H9 (cell line): ENCODE measurements at regions not wholly inside any gene's neighbourhood (a gene's known extent, or its start where the extent isn't known, plus 50 kb on each side); places are given as distances from the start of the nearest gene placed in this dataset.

Source experiments
- DNase-seq: peaks from one replicate; pipeline ENCODE4 v3.0.0-alpha.2; 2017
- H2AFZ ChIP-seq: one replicate; pipeline ENCODE4 v1.6.1; 2013; ENCODE audit warnings: mild to moderate bottlenecking, low read length, control low read depth, moderate library complexity
- H2AK5ac ChIP-seq: 2 replicates; pipeline ENCODE4 v1.6.1; 2013; ENCODE audit warnings: low read length, control low read depth, mixed read lengths; ENCODE audit not compliant: insufficient read length
- H2BK120ac ChIP-seq: one replicate; pipeline ENCODE4 v1.6.1; 2013; ENCODE audit warnings: low read depth, mild to moderate bottlenecking, low read length, control low read depth, inconsistent platforms; ENCODE audit not compliant: poor library complexity, severe bottlenecking
- H2BK12ac ChIP-seq: 2 replicates; pipeline ENCODE4 v1.6.1; 2013; ENCODE audit warnings: low read length, control low read depth, mixed read lengths, low read depth; ENCODE audit not compliant: insufficient read length
- H2BK15ac ChIP-seq: 2 replicates; pipeline ENCODE4 v1.6.1; 2013; ENCODE audit warnings: low read depth, low read length, control low read depth
- H2BK20ac ChIP-seq: one replicate; pipeline ENCODE4 v1.6.1; 2013; ENCODE audit warnings: low read depth, mild to moderate bottlenecking, low read length, control low read depth, inconsistent platforms; ENCODE audit not compliant: poor library complexity, severe bottlenecking
- H2BK5ac ChIP-seq: 2 replicates; pipeline ENCODE4 v1.6.1; 2013; ENCODE audit warnings: low read length, control low read depth, mixed read lengths; ENCODE audit not compliant: insufficient read length
- H3K14ac ChIP-seq: 2 replicates; pipeline ENCODE4 v1.6.1; 2013; ENCODE audit warnings: low read length, control low read depth; ENCODE audit not compliant: insufficient read depth
- H3K18ac ChIP-seq: 2 replicates; pipeline ENCODE4 v1.6.1; 2013; ENCODE audit warnings: low read depth, mild to moderate bottlenecking, mixed read lengths, low read length, control low read depth; ENCODE audit not compliant: insufficient read length
- H3K23ac ChIP-seq: 2 replicates; pipeline ENCODE4 v1.6.1; 2013; ENCODE audit warnings: low read length, control low read depth, mixed read lengths, low read depth; ENCODE audit not compliant: insufficient read length
- H3K23me2 ChIP-seq: 2 replicates; pipeline ENCODE4 v1.6.1; 2013; ENCODE audit warnings: low read depth, mild to moderate bottlenecking, mixed read lengths, low read length, control low read depth; ENCODE audit not compliant: insufficient read length, poor library complexity, severe bottlenecking
- H3K27ac ChIP-seq: 2 replicates; pipeline ENCODE4 v1.5.1; 2013; ENCODE audit warnings: low read length, control low read depth, mixed read lengths, low read depth; ENCODE audit not compliant: insufficient read length
- H3K27me3 ChIP-seq: 2 replicates; pipeline ENCODE4 v1.6.1; 2013; ENCODE audit warnings: low read length, control low read depth, inconsistent platforms; ENCODE audit not compliant: insufficient read depth
- H3K4ac ChIP-seq: 2 replicates; pipeline ENCODE4 v1.6.1; 2013; ENCODE audit warnings: low read depth, mild to moderate bottlenecking, control low read depth, inconsistent platforms, low read length, moderate library complexity
- H3K4me1 ChIP-seq: 2 replicates; pipeline ENCODE4 v1.6.1; 2013; ENCODE audit warnings: low read length, control low read depth, inconsistent platforms; ENCODE audit not compliant: insufficient read depth
- H3K4me2 ChIP-seq: 2 replicates; pipeline ENCODE4 v1.6.1; 2013; ENCODE audit warnings: low read length, control low read depth, mixed read lengths; ENCODE audit not compliant: insufficient read length, insufficient read depth
- H3K56ac ChIP-seq: 2 replicates; pipeline ENCODE4 v1.6.1; 2013; ENCODE audit warnings: low read depth, mild to moderate bottlenecking, mixed read lengths, low read length, control low read depth; ENCODE audit not compliant: insufficient read length
- H3K79me1 ChIP-seq: 2 replicates; pipeline ENCODE4 v1.6.1; 2013; ENCODE audit warnings: low read depth, mild to moderate bottlenecking, moderate library complexity, low read length, control low read depth, inconsistent platforms; ENCODE audit not compliant: insufficient read depth, poor library complexity, severe bottlenecking
- H3K79me2 ChIP-seq: 2 replicates; pipeline ENCODE4 v1.6.1; 2013; ENCODE audit warnings: low read length, control low read depth, inconsistent platforms; ENCODE audit not compliant: insufficient read depth
- H3K9ac ChIP-seq: 2 replicates; pipeline ENCODE4 v1.6.1; 2013; ENCODE audit warnings: low read length, control low read depth, mixed read lengths; ENCODE audit not compliant: insufficient read length; ENCODE audit errors: extremely low read depth
- H3K9me3 ChIP-seq: one replicate; pipeline ENCODE4 v1.6.1; 2013; ENCODE audit warnings: low read depth, low read length, inconsistent platforms; ENCODE audit not compliant: control insufficient read depth
- H3T11ph ChIP-seq: one replicate; pipeline ENCODE4 v1.6.1; 2013; ENCODE audit warnings: mild to moderate bottlenecking, low read length, control low read depth, inconsistent platforms
- H4K20me1 ChIP-seq: one replicate; pipeline ENCODE4 v1.6.1; 2013; ENCODE audit not compliant: control insufficient read depth, insufficient read length, insufficient read depth
- H4K5ac ChIP-seq: 2 replicates; pipeline ENCODE4 v1.6.1; 2013; ENCODE audit warnings: low read depth, mild to moderate bottlenecking, mixed read lengths, low read length, control low read depth; ENCODE audit not compliant: insufficient read length
- H4K8ac ChIP-seq: replicated peaks from 2 replicates; pipeline ENCODE4 v1.6.1; 2013; ENCODE audit warnings: low read length, control low read depth, mixed read lengths, low read depth; ENCODE audit not compliant: insufficient read length
- H4K91ac ChIP-seq: 2 replicates; pipeline ENCODE4 v1.6.1; 2013; ENCODE audit warnings: low read depth, mild to moderate bottlenecking, moderate library complexity, mixed read lengths, low read length, control low read depth; ENCODE audit not compliant: insufficient read length
- H3K27ac Mint-ChIP-seq, 3 experiments: 2 replicates in 2 of 3; 3 replicates in 1 of 3; pipeline ENCODE4 v1.8.0; 2020 to 2021; ENCODE audit warnings: mixed read lengths in 3 of 3, mild to moderate bottlenecking in 1 of 3, moderate library complexity in 1 of 3
- H3K27me3 Mint-ChIP-seq: 2 replicates; pipeline ENCODE4 v1.8.0; 2021; ENCODE audit warnings: low read depth, mild to moderate bottlenecking, moderate library complexity, mixed read lengths
- H3K36me3 Mint-ChIP-seq, 3 experiments: 2 replicates in 2 of 3; 3 replicates in 1 of 3; pipeline ENCODE4 v1.8.0; 2020 to 2021; ENCODE audit warnings: low read depth in 3 of 3, mixed read lengths in 3 of 3; ENCODE audit not compliant: insufficient read depth in 1 of 3
- H3K4me1 Mint-ChIP-seq, 2 experiments: 2 replicates each; pipeline ENCODE4 v1.8.0; 2020; ENCODE audit warnings: mixed read lengths in 2 of 2
- H3K4me3 Mint-ChIP-seq, 2 experiments: 2 replicates in 1 of 2; 3 replicates in 1 of 2; pipeline ENCODE4 v1.8.0; 2020 to 2021; ENCODE audit warnings: mild to moderate bottlenecking in 2 of 2, mixed read lengths in 2 of 2, moderate library complexity in 1 of 2
- H3K9me3 Mint-ChIP-seq, 2 experiments: 2 replicates in 1 of 2; 3 replicates in 1 of 2; pipeline ENCODE4 v1.8.0; 2020; ENCODE audit warnings: mild to moderate bottlenecking in 2 of 2, mixed read lengths in 2 of 2, moderate library complexity in 1 of 2
- WGBS: extraction: QIAGEN DNeasy Blood & Tissue Kit; methylation state at CpG from one replicate; pipeline ENCODE4 v1.1.7; 2013; ENCODE audit warnings: missing lambda C conversion rate, low lambda C conversion rate, mixed read lengths; ENCODE audit not compliant: insufficient read length; ENCODE audit errors: extremely low coverage; 5-methylcytosine and 5-hydroxymethylcytosine counted together
- TF ChIP-seq, protein P1 (sequence below): fragments of 200-600 bp; sonication (generic); conservative IDR thresholded peaks from 3 replicates; pipeline ENCODE4 v1.8.0; 2021; ENCODE audit warnings: antibody characterized with exemption, mild to moderate bottlenecking

DNA sequence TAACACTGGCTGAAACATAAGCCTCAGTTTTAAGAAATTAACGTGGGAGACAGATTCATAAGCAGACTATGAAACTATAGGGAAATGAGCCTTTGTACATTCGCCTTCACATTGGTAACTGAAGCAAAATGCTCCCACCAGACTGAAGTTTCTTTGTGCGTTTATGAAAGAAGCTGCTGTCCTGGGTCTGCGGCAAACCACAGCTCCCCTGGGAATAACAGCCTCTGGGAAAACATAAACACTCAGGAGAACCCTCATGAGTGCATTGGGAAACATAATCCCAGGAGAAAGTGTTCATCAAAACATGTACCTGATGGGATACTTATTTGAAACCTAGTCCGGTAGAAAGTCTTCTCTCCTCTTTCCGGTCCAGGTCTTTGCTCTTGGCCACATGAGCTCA, 193.1 kb upstream of the LARGE1 start:
- H4K8ac ChIP-seq = no peak overlapping the region
- no peaks in the 10 kb centered on the region for H3K79me1 ChIP-seq
- H2AFZ ChIP-seq = no peak overlapping the region
- H3K56ac ChIP-seq = no peak overlapping the region
- H3K27me3 Mint-ChIP-seq = peaks cover 11% of the 10 kb centered on the region
- H2BK5ac ChIP-seq = no peak overlapping the region
- no peaks in the 10 kb centered on the region for H3K23me2 ChIP-seq
- H4K20me1 ChIP-seq = no peaks in the 10 kb centered on the region
- no peak overlapping the region for H2BK20ac ChIP-seq
- H3K4me1 ChIP-seq = no peaks in the 10 kb centered on the region
- no peak overlapping the region for H3K18ac ChIP-seq
- no peak overlapping the region for H3K4ac ChIP-seq
- no peaks in the 10 kb centered on the region for H3K27me3 ChIP-seq
- H3K9me3 ChIP-seq = no peaks in the 10 kb centered on the region
- no CpG with 5 or more reads among the region's 6 CpGs for WGBS
- H3K4me2 ChIP-seq = no peak overlapping the region
- no peaks in the 10 kb centered on the region for H3K4me1 Mint-ChIP-seq
- no peak overlapping the region for H3T11ph ChIP-seq
- TF ChIP-seq, protein P1, sequence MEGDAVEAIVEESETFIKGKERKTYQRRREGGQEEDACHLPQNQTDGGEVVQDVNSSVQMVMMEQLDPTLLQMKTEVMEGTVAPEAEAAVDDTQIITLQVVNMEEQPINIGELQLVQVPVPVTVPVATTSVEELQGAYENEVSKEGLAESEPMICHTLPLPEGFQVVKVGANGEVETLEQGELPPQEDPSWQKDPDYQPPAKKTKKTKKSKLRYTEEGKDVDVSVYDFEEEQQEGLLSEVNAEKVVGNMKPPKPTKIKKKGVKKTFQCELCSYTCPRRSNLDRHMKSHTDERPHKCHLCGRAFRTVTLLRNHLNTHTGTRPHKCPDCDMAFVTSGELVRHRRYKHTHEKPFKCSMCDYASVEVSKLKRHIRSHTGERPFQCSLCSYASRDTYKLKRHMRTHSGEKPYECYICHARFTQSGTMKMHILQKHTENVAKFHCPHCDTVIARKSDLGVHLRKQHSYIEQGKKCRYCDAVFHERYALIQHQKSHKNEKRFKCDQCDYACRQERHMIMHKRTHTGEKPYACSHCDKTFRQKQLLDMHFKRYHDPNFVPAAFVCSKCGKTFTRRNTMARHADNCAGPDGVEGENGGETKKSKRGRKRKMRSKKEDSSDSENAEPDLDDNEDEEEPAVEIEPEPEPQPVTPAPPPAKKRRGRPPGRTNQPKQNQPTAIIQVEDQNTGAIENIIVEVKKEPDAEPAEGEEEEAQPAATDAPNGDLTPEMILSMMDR = no peak
- no peak overlapping the region for H2BK12ac ChIP-seq
- no peak overlapping the region for H2BK120ac ChIP-seq
- H4K5ac ChIP-seq = no peak overlapping the region
- DNase-seq = no peak
- no peak overlapping the region for H3K9ac ChIP-seq
- no peak overlapping the region for H3K14ac ChIP-seq
- H2BK15ac ChIP-seq = no peak overlapping the region
- no peaks in the 10 kb centered on the region for H3K79me2 ChIP-seq
- no peak overlapping the region for H2AK5ac ChIP-seq
- H3K27ac ChIP-seq = no peak overlapping the region
- no peak overlapping the region for H4K91ac ChIP-seq
- no peak overlapping the region for H3K23ac ChIP-seq
- peaks cover 5% of the 10 kb centered on the region in 2 experiments; a peak in 3 of 5 replicates for H3K9me3 Mint-ChIP-seq
- no peak overlapping the region for H3K27ac Mint-ChIP-seq
- H3K4me3 Mint-ChIP-seq = no peak overlapping the region
- H3K36me3 Mint-ChIP-seq = peaks cover 0 to 4% (median 0%) of the 10 kb centered on the region in 3 experiments; a peak in 1 of 7 replicates
